ENCODE measurements at regions not wholly inside any gene's neighbourhood (a gene's known extent, or its start where the extent isn't known, plus 50 kb on each side); places are given as distances from the start of the nearest gene placed in this dataset.

GRCh38 chr9:117864385-117865057 lies 160.3 kb downstream of the TLR4 start:
- TF ChIP-seq, protein P1, sequence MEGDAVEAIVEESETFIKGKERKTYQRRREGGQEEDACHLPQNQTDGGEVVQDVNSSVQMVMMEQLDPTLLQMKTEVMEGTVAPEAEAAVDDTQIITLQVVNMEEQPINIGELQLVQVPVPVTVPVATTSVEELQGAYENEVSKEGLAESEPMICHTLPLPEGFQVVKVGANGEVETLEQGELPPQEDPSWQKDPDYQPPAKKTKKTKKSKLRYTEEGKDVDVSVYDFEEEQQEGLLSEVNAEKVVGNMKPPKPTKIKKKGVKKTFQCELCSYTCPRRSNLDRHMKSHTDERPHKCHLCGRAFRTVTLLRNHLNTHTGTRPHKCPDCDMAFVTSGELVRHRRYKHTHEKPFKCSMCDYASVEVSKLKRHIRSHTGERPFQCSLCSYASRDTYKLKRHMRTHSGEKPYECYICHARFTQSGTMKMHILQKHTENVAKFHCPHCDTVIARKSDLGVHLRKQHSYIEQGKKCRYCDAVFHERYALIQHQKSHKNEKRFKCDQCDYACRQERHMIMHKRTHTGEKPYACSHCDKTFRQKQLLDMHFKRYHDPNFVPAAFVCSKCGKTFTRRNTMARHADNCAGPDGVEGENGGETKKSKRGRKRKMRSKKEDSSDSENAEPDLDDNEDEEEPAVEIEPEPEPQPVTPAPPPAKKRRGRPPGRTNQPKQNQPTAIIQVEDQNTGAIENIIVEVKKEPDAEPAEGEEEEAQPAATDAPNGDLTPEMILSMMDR (IDR thresholded peaks at IDR 0.05; ENCODE audit: poor library complexity, severe bottlenecking), result no peak
- TF ChIP-seq EP300 (conservative IDR thresholded peaks at IDR 0.05; ENCODE audit: poor library complexity, severe bottlenecking), result no peak
- TF ChIP-seq POLR2AphosphoS5 (IDR thresholded peaks at IDR 0.05), result no peak

Data from neural cell (in vitro differentiated cells).